ENCODE measurements at regions not wholly inside any gene's neighbourhood (a gene's known extent, or its start where the extent isn't known, plus 50 kb on each side); places are given as distances from the start of the nearest gene placed in this dataset.

GRCh38 chr7:42761486-42761885 lies 150.4 kb downstream of the C7orf25 start (continued):
- TF ChIP-seq GTF3C2 (IDR thresholded peaks at IDR 0.05; ENCODE audit: borderline replicate concordance, extremely low read depth, insufficient read length) = no peak
- no peak for TF ChIP-seq ILK (tag; IDR thresholded peaks at IDR 0.05; ENCODE audit: borderline replicate concordance, low read depth)
- TF ChIP-seq MEF2D (tag; conservative IDR thresholded peaks at IDR 0.05; ENCODE audit: low read depth) = no peak
- TF ChIP-seq IRF2 (CRISPR knock-in tag; IDR thresholded peaks at IDR 0.05) = no peak
- no peak for TF ChIP-seq RBFOX2 (IDR thresholded peaks at IDR 0.05; ENCODE audit: low read depth, low read length)

GRCh38 chr7:42758124-42758523 lies 153.7 kb downstream of the C7orf25 start:
- POLR2A ChIA-PET = no interaction called here
- BruUV-seq (replicated peaks) = no TSS peak
- no peaks in the 10 kb centered on the region for H4K20me1 ChIP-seq (replicated peaks; ENCODE audit: control insufficient read depth, insufficient read depth, low read length)
- no peaks in the 10 kb centered on the region for H3K36me3 ChIP-seq (ENCODE audit: control insufficient read depth, insufficient read depth, low read length)
- H3K9ac ChIP-seq (ENCODE audit: insufficient read depth in 1 of 2, low read depth in 2 of 2, low read length in 2 of 2) = no peak overlapping the region
- TF ChIP-seq PRMT5 (CRISPR knock-in tag; IDR thresholded peaks at IDR 0.05) (no peak), ZNF184 (CRISPR knock-in tag; IDR thresholded peaks at IDR 0.05) (no peak), CBFA2T2 (conservative IDR thresholded peaks at IDR 0.05) (no peak), PHB2 (IDR thresholded peaks at IDR 0.05; ENCODE audit: low read depth) (no peak), SMAD3 (CRISPR knock-in tag; conservative IDR thresholded peaks at IDR 0.05) (no peak), STAG1 (CRISPR knock-in tag; IDR thresholded peaks at IDR 0.05; ENCODE audit: borderline replicate concordance) (no peak), ZNF740 (CRISPR knock-in tag; IDR thresholded peaks at IDR 0.05) (no peak), ZNF740 (tag; IDR thresholded peaks at IDR 0.05) (no peak), MED1 (CRISPR knock-in tag; IDR thresholded peaks at IDR 0.05; ENCODE audit: borderline replicate concordance) (no peak), ADNP (tag; IDR thresholded peaks at IDR 0.05) (no peak), HMGN3 (IDR thresholded peaks at IDR 0.05; ENCODE audit: borderline replicate concordance, extremely low read depth, insufficient read length, low read depth, low read length) (no peak), ZBTB8A (IDR thresholded peaks at IDR 0.05; ENCODE audit: partially characterized antibody) (no peak), BACH1 (tag; IDR thresholded peaks at IDR 0.05) (no peak), TCF7 (IDR thresholded peaks at IDR 0.05; ENCODE audit: borderline replicate concordance) (no peak)
- intact Hi-C loops (cut with micrococcal nuclease) (no loop called here), in situ Hi-C loops (cut with MboI) (no loop called here)
- no peak overlapping the region for H3K27ac ChIP-seq (ENCODE audit: extremely low read depth, low read depth, low read length)
- no peak for DNase-seq (ENCODE audit: extremely low read depth in 1 of 4, low spot score in 3 of 4)
- H2AFZ ChIP-seq (ENCODE audit: low read depth, low read length) = no peak overlapping the region
- ATAC-seq = no peak
- H3K4me3 ChIP-seq = no peak overlapping the region
- H3K79me2 ChIP-seq (ENCODE audit: control insufficient read depth, insufficient read depth, low read length) = no peaks in the 10 kb centered on the region
- H3K4me1 ChIP-seq (replicated peaks in 1 of 2; ENCODE audit: control insufficient read depth in 2 of 2, insufficient read depth in 2 of 2, low read length in 2 of 2) = no peaks in the 10 kb centered on the region
- no peaks in the 10 kb centered on the region for H3K9me1 ChIP-seq (ENCODE audit: control insufficient read depth, insufficient read depth, low read length)
- WGBS (ENCODE audit: insufficient coverage, low coverage, missing lambda C conversion rate) = 0% methylated on average over 1 of the region's 1 CpG
- H3K27me3 ChIP-seq (ENCODE audit: control insufficient read depth in 2 of 2, insufficient read depth in 2 of 2, low read length in 2 of 2) = no peaks in the 10 kb centered on the region
- CTCF ChIA-PET (ENCODE audit: low intra/inter-chr PET ratio) = no interaction called here
- no peak overlapping the region for H3K4me2 ChIP-seq (ENCODE audit: insufficient read depth, low read length)
- no peaks in the 10 kb centered on the region for H3K9me3 ChIP-seq (replicated peaks; ENCODE audit: control insufficient read depth, insufficient read depth, low read depth, low read length)
- no peak for FAIRE-seq

All from K562 (cell line).